GM12892 (cell line): ENCODE measurements at regions not wholly inside any gene's neighbourhood (a gene's known extent, or its start where the extent isn't known, plus 50 kb on each side); places are given as distances from the start of the nearest gene placed in this dataset.

ENCODE experiments used
- POLR2AphosphoS5 ChIP-seq: IDR thresholded peaks from 2 replicates; pipeline ENCODE4 v1.6.1; 2011; ENCODE audit warnings: low read depth, low read length, control low read depth
- TAF1 ChIP-seq: IDR thresholded peaks from 2 replicates; pipeline ENCODE4 v1.6.1; 2011; ENCODE audit warnings: low read depth, mild to moderate bottlenecking, control low read depth, low read length, borderline replicate concordance

- TF ChIP-seq POLR2AphosphoS5 (no peak), TAF1 (no peak)
Observed at GRCh38 chr12:98371419-98371818, 144.0 kb upstream of the TMPO start.
